Midbrain (tissue), 1 donor: ENCODE measurements at regions not wholly inside any gene's neighbourhood (a gene's known extent, or its start where the extent isn't known, plus 50 kb on each side); places are given as distances from the start of the nearest gene placed in this dataset.
A peak's percentile ranks its signal among the peaks of the same experiment; 100 is the strongest.

Source experiments
- DNase-seq: peaks from one replicate; lab custom pipeline; 2025; lab: John Stamatoyannopoulos, UW

- no peak for DNase-seq
Observed at GRCh38 chr1:221431068-221431651, 310.7 kb downstream of the DUSP10 start.

GRCh38 chr1:221431961-221432360, 309.9 kb downstream of the DUSP10 start:
- DNase-seq, result no peak

- DNase-seq, result peak; percentile 57
Observed at GRCh38 chr1:221435504-221435904, 306.4 kb downstream of the DUSP10 start.

DNA sequence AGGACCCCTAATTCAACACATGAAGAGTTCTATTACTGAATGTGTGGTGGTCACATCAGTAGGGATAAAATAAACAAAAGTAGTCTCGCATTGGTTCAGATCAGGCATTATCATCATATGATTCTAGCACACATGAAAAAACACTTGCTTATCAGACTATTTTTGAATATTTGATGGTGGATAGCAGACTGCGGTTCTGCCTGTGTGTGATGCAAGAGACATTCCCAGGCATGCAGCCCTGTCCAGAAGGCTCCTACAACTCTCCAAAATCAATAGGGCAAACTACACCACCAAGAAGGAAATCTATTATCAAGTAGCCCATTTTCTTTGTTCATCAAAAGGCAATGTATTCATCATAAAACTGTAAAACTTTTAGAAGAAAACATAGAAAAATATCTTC, 304.7 kb downstream of the DUSP10 start:
- no peak for DNase-seq

- no peak for DNase-seq
Observed at GRCh38 chr1:221437926-221438325, 304.0 kb downstream of the DUSP10 start.

DNA sequence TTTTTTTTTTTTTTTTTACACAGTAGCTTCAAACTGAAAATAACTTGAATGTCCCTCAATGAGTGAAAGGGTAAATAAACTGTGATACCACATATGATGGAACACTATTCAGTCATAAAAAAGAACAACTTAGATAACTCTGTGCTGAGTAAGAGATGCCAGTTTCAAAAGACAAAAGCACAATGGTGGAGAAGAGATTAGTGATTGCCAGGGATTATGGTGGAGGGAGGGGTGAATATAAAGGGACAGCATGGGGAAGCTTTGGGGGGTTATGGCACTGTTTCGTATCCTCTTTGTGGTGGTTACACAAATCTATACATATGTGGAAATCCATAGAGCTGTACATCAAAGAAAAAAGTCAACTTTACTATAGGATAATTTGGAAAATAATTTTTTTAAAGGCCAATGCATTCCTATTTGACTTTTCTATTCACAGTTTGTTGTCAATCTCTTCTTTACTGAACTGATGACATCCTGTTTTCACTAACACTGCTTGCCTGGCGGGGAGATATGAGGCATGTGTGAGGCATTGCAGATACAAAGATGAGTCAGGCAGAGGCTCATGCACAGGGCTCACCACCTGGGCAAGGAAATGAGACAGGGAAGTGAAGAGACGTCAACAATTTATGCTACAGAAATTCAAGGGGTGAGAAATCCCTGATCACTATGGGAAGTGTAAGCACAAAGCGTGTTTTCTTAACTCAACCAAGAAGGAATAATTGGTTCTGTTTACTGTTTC, 302.7 kb downstream of the DUSP10 start:
- no peak for DNase-seq

DNA sequence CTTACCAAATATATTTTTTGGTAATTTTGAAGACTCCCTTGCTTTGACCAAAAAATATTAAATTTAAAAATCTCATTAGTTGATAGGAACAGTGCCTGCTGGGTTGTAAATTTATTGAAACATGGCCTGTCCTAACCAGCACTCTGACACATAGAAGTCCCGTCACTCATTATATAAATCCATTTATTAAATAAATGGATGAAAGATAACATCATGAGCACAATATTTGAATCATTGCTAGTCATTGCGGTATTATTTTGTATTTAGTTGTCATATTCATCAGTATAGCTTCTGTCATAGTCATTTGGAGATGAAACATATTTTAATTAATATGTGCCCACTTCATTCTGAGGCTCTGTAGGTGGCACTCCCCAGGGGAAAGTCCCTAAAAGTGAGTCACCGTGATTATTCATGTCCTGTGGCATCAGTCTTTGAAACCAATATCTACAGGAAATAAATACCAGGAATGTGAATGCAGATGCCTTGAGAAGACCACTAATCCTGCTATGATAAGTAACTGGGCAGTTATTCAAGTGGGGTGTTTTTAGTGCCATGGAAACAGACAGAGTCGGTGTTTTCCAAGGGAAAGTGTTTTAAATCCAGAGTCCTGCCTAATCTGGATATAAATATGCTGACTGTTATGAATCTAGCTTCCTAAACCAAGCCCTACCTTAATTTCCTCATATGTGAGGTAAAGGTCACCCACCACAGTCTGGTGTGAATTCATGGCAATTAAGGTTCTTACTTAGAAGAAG, 302.0 kb downstream of the DUSP10 start:
- no peak for DNase-seq

- peak; percentile 24 for DNase-seq
Observed at GRCh38 chr1:221440658-221441057, 301.2 kb downstream of the DUSP10 start.

GRCh38 chr1:221442056-221442455, 299.8 kb downstream of the DUSP10 start:
- peak; percentile 33 for DNase-seq

DNA sequence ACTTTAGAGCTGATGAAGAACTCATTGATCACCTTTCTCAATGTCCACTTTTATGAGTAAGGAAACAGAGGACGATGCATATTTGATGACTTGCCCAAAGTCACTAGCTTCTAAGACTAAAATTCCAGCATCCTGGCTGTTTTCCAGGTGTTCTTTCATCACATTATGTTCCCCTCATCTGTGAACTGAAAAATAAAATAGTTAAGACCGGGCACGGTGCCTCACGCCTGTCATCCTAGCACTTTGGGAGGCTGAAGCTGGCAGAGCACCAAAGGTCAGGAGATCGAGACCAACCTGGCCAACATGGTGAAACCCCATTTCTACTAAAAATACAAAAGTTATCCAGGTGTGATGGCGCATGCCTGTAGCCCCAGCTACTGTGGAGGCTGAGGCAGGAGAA, 297.5 kb downstream of the DUSP10 start:
- no peak for DNase-seq

DNA sequence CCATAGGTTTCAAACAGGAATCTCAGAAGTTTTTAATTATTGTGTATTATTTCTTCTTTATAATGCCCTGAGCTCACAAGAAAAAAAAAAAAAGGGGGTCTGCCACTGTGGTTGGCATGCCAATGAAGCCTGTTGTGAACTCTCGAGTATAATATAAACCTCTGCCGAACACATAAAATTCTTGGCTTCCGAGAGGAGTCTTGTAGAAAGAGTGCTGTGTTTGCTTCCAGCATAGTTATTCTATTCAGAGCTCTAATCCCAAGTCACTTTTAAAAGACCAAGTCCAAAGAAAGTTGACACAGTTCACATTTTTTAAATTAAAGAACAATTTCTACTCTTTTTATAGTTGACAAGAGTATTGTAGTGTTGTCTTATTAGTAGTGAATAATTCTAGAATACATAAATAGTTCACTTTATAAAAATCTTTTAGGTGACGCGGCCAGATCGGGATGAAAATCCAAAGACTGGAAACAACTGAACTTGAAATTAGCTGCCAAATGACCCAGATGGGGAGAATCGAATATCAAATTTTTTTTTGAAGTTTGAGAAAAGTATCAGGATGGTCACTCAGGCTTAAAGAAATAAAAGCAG, 293.2 kb downstream of the DUSP10 start:
- peak; percentile 18 for DNase-seq

- DNase-seq, result no peak
Observed at GRCh38 chr1:221449194-221449593, 292.7 kb downstream of the DUSP10 start.

- no peak for DNase-seq
Observed at GRCh38 chr1:221449801-221450470, 292.0 kb downstream of the DUSP10 start.

- DNase-seq, result no peak
Observed at GRCh38 chr1:221451741-221452140, 290.1 kb downstream of the DUSP10 start.

- no peak for DNase-seq
Observed at GRCh38 chr1:221454096-221454495, 287.8 kb downstream of the DUSP10 start.

GRCh38 chr1:221456918-221457317, 285.0 kb downstream of the DUSP10 start:
- no peak for DNase-seq

DNA sequence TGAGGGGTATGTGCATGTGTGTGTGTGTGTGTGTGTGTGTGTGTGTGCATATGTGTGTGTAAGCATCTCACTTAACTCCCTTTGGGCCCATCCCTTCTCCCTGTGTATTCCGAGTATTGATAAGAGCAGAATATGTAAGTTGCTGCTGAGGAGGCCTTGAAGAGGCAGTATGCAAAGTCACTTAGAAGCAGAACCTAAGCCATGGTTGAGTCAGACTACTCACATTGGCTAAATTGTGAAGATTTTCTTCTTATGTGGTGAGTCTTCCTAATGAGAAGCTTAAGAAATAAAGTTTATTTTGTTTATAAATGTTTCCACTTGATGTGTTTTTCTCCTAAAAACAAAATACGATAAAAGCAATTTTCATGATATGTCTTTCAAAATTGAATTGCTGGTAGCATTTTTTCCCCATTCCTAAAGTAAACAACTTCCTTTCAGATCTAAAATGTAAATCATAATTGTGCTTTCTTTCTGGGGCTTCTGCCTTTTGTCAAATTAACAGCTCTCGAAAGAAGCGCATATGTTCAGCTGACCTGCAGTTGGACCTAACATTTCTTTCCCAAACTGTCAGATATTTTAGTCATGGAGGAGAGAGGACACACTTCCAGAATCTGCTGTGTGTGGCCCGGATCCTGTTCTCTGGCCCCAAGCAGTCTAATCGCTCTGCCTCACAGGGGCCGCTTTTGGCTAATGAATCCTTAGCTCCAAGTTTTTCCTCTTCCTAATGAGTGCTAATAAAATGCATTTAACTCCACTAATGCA, 284.0 kb downstream of the DUSP10 start:
- DNase-seq, result no peak

GRCh38 chr1:221458447-221459156, 283.3 kb downstream of the DUSP10 start:
- DNase-seq, result no peak

DNA sequence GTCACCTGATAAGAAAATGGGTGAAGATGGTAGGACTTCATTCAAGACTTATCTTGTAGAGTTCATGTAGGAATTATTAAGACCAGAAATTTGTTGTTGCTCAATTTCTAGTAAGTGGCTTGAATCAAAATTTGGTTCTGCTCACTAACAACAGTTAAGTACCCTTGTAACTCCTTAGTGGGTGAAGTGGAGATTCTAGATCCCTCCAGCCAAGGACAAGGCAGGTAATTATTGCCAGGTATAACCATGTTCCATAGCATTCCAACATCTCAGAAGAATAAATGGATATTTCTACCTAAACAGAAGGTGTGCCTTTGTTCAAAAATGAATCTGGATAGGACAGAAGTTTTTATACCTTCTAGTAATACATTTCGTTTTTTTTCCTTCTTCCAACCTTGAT, 282.3 kb downstream of the DUSP10 start:
- DNase-seq, result no peak

- DNase-seq, result no peak
Observed at GRCh38 chr1:221462345-221462744, 279.5 kb downstream of the DUSP10 start.

GRCh38 chr1:221468546-221468945, 273.3 kb downstream of the DUSP10 start:
- DNase-seq, result no peak
